ENCODE measurements at regions not wholly inside any gene's neighbourhood (a gene's known extent, or its start where the extent isn't known, plus 50 kb on each side); places are given as distances from the start of the nearest gene placed in this dataset.

- TF ChIP-seq CTCF (IDR thresholded peaks at IDR 0.05): no peak
- no peak for TF ChIP-seq POLR2A (IDR thresholded peaks at IDR 0.05)
Measured at GRCh38 chr2:12487253-12488004, 229.3 kb upstream of the TRIB2 start.
